Caki2 (cell line): ENCODE measurements at regions not wholly inside any gene's neighbourhood (a gene's known extent, or its start where the extent isn't known, plus 50 kb on each side); places are given as distances from the start of the nearest gene placed in this dataset.
A peak's percentile ranks its signal among the peaks of the same experiment; 100 is the strongest.
"Not testable (repeated sequence)": the region's sequence is repeated elsewhere in the genome, so short reads cannot be mapped to it uniquely, and the experiment has no call there.

Experiments used
- DNase-seq: peaks from one replicate; pipeline ENCODE4 v3.0.0-alpha.2; 2015; ENCODE audit warnings: low read depth
- in situ Hi-C: cut with HindIII; loops from 2 replicates; pipeline ENCODE4 v1.10.0; 2016; ENCODE audit warnings: low sequenced_read_pairs, low pct_unique_long_range_greater_than_20kb, mixed read lengths

GRCh38 chr4:181859439-181859838 is 383.8 kb upstream of the TENM3 start:
- no peak for DNase-seq
- in situ Hi-C loops = no loop called here

- no peak for DNase-seq
- in situ Hi-C loops = no loop called here
Measured at GRCh38 chr4:181860157-181860556, 383.0 kb upstream of the TENM3 start.

GRCh38 chr4:181860668-181861067 is 382.5 kb upstream of the TENM3 start:
- in situ Hi-C loops = no loop called here
- DNase-seq = no peak

- DNase-seq = no peak
- in situ Hi-C loops = no loop called here
Measured at GRCh38 chr4:181863856-181864255, 379.3 kb upstream of the TENM3 start.

- no peak for DNase-seq
- in situ Hi-C loops = no loop called here
Measured at GRCh38 chr4:181870326-181870725, 372.9 kb upstream of the TENM3 start.

GRCh38 chr4:181874602-181875001 is 368.6 kb upstream of the TENM3 start:
- in situ Hi-C loops = no loop called here
- DNase-seq = no peak

- in situ Hi-C loops = no loop called here
- peak; percentile 9 for DNase-seq
Measured at GRCh38 chr4:181877329-181877848, 365.8 kb upstream of the TENM3 start.

- in situ Hi-C loops = no loop called here
- no peak for DNase-seq
Measured at GRCh38 chr4:181890031-181890430, 353.2 kb upstream of the TENM3 start.

- no peak for DNase-seq
- in situ Hi-C loops = no loop called here
Measured at GRCh38 chr4:181890911-181891310, 352.3 kb upstream of the TENM3 start.

- DNase-seq = no peak
Measured at GRCh38 chr4:181896614-181897013, 346.6 kb upstream of the TENM3 start.

GRCh38 chr4:181897935-181898334 is 345.3 kb upstream of the TENM3 start:
- in situ Hi-C loops = no loop called here
- DNase-seq = no peak

More at GRCh38 chr4:181896614-181897013, 346.6 kb upstream of the TENM3 start:
- in situ Hi-C loops = no loop called here

- DNase-seq, in situ Hi-C loops: not testable (repeated sequence)
Measured at GRCh38 chr4:181902404-181902803, 340.8 kb upstream of the TENM3 start.

GRCh38 chr4:181905708-181906107 is 337.5 kb upstream of the TENM3 start:
- DNase-seq = no peak
- in situ Hi-C loops = no loop called here

- in situ Hi-C loops = no loop called here
- no peak for DNase-seq
Measured at GRCh38 chr4:181908168-181908567, 335.0 kb upstream of the TENM3 start.

- in situ Hi-C loops = no loop called here
- DNase-seq = no peak
Measured at GRCh38 chr4:181909368-181909767, 333.8 kb upstream of the TENM3 start.

- DNase-seq = no peak
- in situ Hi-C loops = no loop called here
Measured at GRCh38 chr4:181911420-181911819, 331.8 kb upstream of the TENM3 start.

GRCh38 chr4:181933471-181933870 is 309.7 kb upstream of the TENM3 start:
- DNase-seq = no peak
- in situ Hi-C loops = no loop called here

GRCh38 chr4:181938631-181939030 is 304.6 kb upstream of the TENM3 start:
- in situ Hi-C loops = no loop called here
- no peak for DNase-seq

GRCh38 chr4:181939199-181939945 is 303.8 kb upstream of the TENM3 start:
- DNase-seq = peak; percentile 23
- in situ Hi-C loops = no loop called here

- no peak for DNase-seq
- in situ Hi-C loops = no loop called here
Measured at GRCh38 chr4:181944527-181944926, 298.7 kb upstream of the TENM3 start.
